AG20443 (cell line): ENCODE measurements at regions not wholly inside any gene's neighbourhood (a gene's known extent, or its start where the extent isn't known, plus 50 kb on each side); places are given as distances from the start of the nearest gene placed in this dataset.

ENCODE experiments used
- DNase-seq: peaks from one replicate; pipeline ENCODE4 v3.0.0; 2012; ENCODE audit warnings: low spot score, mixed read lengths

- DNase-seq, result no peak
Measured at GRCh38 chr4:119825696-119826095, 197.1 kb upstream of the PDE5A start.

- no peak for DNase-seq
Measured at GRCh38 chr4:119823891-119824290, 195.3 kb upstream of the PDE5A start.

- no peak for DNase-seq
Measured at GRCh38 chr4:119823045-119823444, 194.4 kb upstream of the PDE5A start.

- no peak for DNase-seq
Measured at GRCh38 chr4:119816473-119816872, 187.9 kb upstream of the PDE5A start.

- no peak for DNase-seq
Measured at GRCh38 chr4:119810001-119810400, 181.4 kb upstream of the PDE5A start.

- DNase-seq, result no peak
Measured at GRCh38 chr4:119804404-119804803, 175.8 kb upstream of the PDE5A start.

GRCh38 chr4:119797238-119797894, 168.8 kb upstream of the PDE5A start:
- DNase-seq, result no peak

GRCh38 chr4:119795986-119796578, 167.5 kb upstream of the PDE5A start:
- no peak for DNase-seq

- no peak for DNase-seq
Measured at GRCh38 chr4:119794681-119795080, 166.1 kb upstream of the PDE5A start.

- DNase-seq, result no peak
Measured at GRCh38 chr4:119794113-119794512, 165.5 kb upstream of the PDE5A start.

GRCh38 chr4:119788349-119789266, 160.0 kb upstream of the PDE5A start:
- DNase-seq, result no peak

- DNase-seq, result peak; percentile 13
Measured at GRCh38 chr4:119785963-119786362, 157.4 kb upstream of the PDE5A start.

- DNase-seq, result no peak
Measured at GRCh38 chr4:119783189-119783983, 154.8 kb upstream of the PDE5A start.

- DNase-seq, result no peak
Measured at GRCh38 chr4:119781044-119781443, 152.4 kb upstream of the PDE5A start.

GRCh38 chr4:119774840-119775239, 146.2 kb upstream of the PDE5A start:
- no peak for DNase-seq

GRCh38 chr4:119765951-119766350, 137.3 kb upstream of the PDE5A start:
- no peak for DNase-seq

GRCh38 chr4:119765469-119765868, 136.9 kb upstream of the PDE5A start:
- no peak for DNase-seq

GRCh38 chr4:119763386-119763785, 134.8 kb upstream of the PDE5A start:
- DNase-seq, result no peak

- DNase-seq, result no peak
Measured at GRCh38 chr4:119755599-119755998, 127.0 kb upstream of the PDE5A start.

GRCh38 chr4:119752936-119753335, 124.3 kb upstream of the PDE5A start:
- no peak for DNase-seq

- peak; percentile 38 for DNase-seq
Measured at GRCh38 chr4:119750771-119751170, 122.2 kb upstream of the PDE5A start.

GRCh38 chr4:119750048-119750447, 121.4 kb upstream of the PDE5A start:
- no peak for DNase-seq
